AG10803 (cell line): ENCODE measurements at regions not wholly inside any gene's neighbourhood (a gene's known extent, or its start where the extent isn't known, plus 50 kb on each side); places are given as distances from the start of the nearest gene placed in this dataset.
A peak's percentile ranks its signal among the peaks of the same experiment; 100 is the strongest.

Experiments used
- DNase-seq: peaks from one replicate; pipeline ENCODE4 v3.0.0; 2010; ENCODE audit warnings: low read depth
- H3K4me3 ChIP-seq: 2 replicates; pipeline ENCODE4 v1.5.1; 2011; ENCODE audit warnings: mild to moderate bottlenecking, low read length, control low read depth
- CTCF ChIP-seq: conservative IDR thresholded peaks from 2 replicates; pipeline ENCODE4 v1.5.1; 2011; ENCODE audit warnings: mild to moderate bottlenecking, low read length, control low read depth, inconsistent platforms

- no peak for TF ChIP-seq CTCF
- no peak for DNase-seq
- no peak overlapping the region for H3K4me3 ChIP-seq
Measured at GRCh38 chr6:14620522-14620921, 502.9 kb downstream of the CD83 start.

- no peak for TF ChIP-seq CTCF
- H3K4me3 ChIP-seq, result no peak overlapping the region
- peak; percentile 8 for DNase-seq
Measured at GRCh38 chr6:14621518-14621917, 503.9 kb downstream of the CD83 start.

- no peak for TF ChIP-seq CTCF
- H3K4me3 ChIP-seq, result no peak overlapping the region
- no peak for DNase-seq
Measured at GRCh38 chr6:14622085-14622484, 504.5 kb downstream of the CD83 start.

GRCh38 chr6:14622909-14623505 is 505.4 kb downstream of the CD83 start:
- no peak for TF ChIP-seq CTCF
- no peak overlapping the region for H3K4me3 ChIP-seq
- DNase-seq, result no peak

GRCh38 chr6:14625173-14625895 is 507.8 kb downstream of the CD83 start:
- TF ChIP-seq CTCF, result no peak
- no peak for DNase-seq
- H3K4me3 ChIP-seq, result no peak overlapping the region

GRCh38 chr6:14626556-14626955 is 509.0 kb downstream of the CD83 start:
- H3K4me3 ChIP-seq, result no peak overlapping the region
- no peak for TF ChIP-seq CTCF
- DNase-seq, result no peak

- no peak for TF ChIP-seq CTCF
- DNase-seq, result no peak
- H3K4me3 ChIP-seq, result no peak overlapping the region
Measured at GRCh38 chr6:14630016-14630415, 512.4 kb downstream of the CD83 start.
